ENCODE measurements at regions not wholly inside any gene's neighbourhood (a gene's known extent, or its start where the extent isn't known, plus 50 kb on each side); places are given as distances from the start of the nearest gene placed in this dataset.

- no peak for DNase-seq
Observed at GRCh38 chr1:59032228-59032627, 248.4 kb upstream of the JUN start.

DNA sequence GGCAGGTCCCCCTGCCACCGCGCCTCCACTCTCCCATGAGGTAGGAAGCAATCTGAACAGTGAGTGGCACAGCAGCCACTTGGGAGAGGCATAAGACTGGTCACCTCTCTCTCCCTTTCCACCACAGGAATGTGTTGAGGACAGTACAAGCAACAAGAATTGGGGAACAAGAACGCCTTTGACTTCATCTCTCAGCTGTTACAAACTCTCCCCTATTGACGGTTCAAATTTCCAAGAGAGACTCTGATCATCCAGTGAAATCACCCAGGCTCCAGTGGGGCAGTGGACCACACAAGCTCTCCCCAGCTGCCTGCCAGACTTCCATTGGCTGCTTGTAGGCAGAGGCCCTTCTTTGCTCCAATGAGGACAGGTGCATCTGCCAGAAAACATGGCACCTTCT lies 249.9 kb upstream of the JUN start:
- DNase-seq = no peak

- no peak for DNase-seq
Observed at GRCh38 chr1:59034925-59035324, 251.1 kb upstream of the JUN start.

DNA sequence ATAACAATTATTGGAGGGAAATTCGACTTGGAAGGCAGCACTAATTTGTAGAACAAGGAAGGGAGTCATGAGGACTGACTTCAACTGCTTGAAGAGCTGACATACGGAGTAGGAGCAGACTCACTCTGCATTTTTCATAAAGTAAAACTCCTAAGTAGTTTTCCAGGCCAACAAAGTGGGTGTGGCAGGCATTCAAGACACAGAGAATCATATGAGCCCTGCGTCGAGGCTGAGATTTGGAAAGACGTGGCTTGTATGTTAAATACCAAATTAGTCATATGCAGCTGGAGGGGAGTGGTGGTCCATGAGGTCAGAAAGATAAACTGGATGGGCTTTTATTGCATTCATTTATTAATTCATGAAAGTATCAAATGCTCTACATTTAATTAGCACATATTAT lies 255.7 kb upstream of the JUN start:
- no peak for DNase-seq

GRCh38 chr1:59040486-59040885 lies 256.4 kb upstream of the FGGY start:
- DNase-seq = peak in 1 of 2 experiments; percentile 1

- DNase-seq = no peak
Observed at GRCh38 chr1:59041646-59042277, 255.1 kb upstream of the FGGY start.

- DNase-seq = no peak
Observed at GRCh38 chr1:59043796-59044195, 253.1 kb upstream of the FGGY start.

DNA sequence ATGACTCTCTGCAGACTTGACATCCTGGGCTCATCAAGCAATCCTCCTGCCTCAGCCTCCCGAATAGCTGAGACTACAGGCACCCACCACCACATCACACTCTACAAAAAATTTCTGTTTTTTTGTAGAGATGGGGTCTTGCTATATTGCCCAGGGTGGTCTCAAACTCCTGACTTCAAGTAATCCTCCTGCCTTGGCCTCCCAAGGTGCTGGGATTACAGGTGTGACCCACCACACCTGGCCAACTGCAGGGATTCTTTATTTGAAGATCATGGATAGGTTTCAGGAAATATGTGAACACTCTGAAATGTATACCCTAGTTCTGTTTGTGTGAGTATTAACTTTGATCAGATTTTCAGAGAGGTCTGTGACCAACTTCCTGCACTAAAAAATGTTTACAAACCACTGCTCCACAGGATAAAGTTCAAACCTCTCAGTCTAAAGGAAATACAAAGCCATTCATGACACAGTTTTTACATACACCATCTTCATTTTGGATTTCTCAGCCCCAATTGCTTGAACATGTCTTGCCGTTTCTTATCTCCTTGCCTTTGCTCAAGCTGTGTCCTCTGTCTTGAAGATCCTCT lies 252.3 kb upstream of the FGGY start:
- no peak for DNase-seq

DNA sequence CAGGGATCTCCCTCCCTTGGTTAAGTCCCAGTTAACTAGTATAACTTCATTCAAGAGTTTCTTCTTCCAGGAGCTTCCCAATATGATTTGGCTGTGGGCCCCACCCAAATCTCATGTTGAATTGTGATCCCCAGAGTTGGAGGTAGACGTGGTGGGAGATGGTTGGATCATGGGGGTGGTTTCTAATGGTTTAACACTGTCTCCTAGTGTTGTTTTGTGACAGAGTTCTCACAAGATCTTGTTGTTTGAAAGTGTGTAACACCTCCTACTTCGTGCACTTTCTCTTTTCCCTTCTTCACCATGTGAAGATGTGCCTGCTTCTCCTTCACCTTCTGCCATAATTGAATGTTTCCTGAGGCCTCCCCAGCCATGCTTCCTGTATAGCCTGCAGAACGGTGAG lies 251.8 kb upstream of the FGGY start:
- no peak for DNase-seq

GRCh38 chr1:59045636-59046035 lies 251.3 kb upstream of the FGGY start:
- DNase-seq = no peak

- no peak for DNase-seq
Observed at GRCh38 chr1:59046134-59046533, 250.8 kb upstream of the FGGY start.

DNA sequence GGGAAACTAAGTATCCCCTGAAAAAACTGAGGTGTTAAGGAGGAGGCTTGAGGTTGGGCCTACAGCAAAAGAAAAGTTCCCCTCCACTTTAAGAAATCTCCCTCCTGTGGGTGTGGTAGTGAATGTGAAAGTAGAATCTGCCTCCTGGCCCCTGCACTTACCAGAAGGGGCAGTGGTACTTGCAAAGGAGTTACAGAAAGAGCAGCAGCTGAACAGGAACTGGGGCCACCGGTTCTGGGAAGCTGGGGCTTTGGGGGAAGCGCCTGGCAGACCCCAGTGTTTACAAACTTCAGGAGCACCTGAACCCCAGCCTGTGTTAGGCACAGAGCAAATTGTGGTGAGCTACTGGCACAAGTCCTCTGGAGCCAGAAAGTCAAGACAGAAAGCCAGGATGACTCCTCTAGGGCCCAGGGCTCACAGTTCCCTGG lies 250.2 kb upstream of the FGGY start:
- no peak for DNase-seq

DNA sequence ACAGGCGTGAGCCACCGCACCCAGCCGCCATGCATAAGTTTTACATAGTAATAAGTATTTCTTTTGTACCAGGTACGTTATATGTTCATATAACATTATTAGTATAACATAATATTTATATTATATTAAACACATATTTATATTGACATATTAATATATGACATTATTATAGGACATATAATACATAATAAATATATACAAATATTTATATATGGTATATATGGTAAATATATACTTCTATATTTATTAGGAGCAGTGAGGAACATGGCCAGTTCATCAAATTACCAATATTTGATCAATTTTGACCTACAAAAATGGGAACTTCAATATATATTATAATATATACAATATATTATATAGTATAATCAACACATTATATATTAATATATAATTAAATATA lies 245.9 kb upstream of the FGGY start:
- no peak for DNase-seq

DNA sequence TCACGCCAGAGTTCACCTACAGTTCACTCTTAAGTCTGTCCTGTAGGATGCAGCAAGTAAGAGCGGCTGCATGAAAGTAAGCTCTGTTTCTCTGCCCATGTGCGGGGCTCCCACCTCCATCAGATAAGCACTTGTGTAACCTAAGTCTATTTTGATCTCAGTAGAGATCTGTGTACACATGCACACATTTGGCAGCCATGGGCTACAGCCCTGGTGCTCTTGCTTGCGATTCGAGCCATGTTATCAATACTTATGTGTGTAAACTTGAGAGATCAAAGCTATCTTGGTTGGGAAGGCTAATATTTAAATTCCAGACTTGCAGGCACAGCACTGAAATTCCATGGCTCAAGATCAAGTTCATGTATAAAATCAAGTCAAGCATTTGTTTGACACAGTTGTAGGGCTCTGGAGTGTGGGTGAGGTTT lies 244.7 kb upstream of the FGGY start:
- no peak for DNase-seq

- no peak for DNase-seq
Observed at GRCh38 chr1:59054172-59054571, 242.7 kb upstream of the FGGY start.

- no peak for DNase-seq
Observed at GRCh38 chr1:59055908-59056719, 240.8 kb upstream of the FGGY start.

- no peak for DNase-seq
Observed at GRCh38 chr1:59057211-59057694, 239.6 kb upstream of the FGGY start.

- DNase-seq = no peak
Observed at GRCh38 chr1:59057796-59058195, 239.1 kb upstream of the FGGY start.

DNA sequence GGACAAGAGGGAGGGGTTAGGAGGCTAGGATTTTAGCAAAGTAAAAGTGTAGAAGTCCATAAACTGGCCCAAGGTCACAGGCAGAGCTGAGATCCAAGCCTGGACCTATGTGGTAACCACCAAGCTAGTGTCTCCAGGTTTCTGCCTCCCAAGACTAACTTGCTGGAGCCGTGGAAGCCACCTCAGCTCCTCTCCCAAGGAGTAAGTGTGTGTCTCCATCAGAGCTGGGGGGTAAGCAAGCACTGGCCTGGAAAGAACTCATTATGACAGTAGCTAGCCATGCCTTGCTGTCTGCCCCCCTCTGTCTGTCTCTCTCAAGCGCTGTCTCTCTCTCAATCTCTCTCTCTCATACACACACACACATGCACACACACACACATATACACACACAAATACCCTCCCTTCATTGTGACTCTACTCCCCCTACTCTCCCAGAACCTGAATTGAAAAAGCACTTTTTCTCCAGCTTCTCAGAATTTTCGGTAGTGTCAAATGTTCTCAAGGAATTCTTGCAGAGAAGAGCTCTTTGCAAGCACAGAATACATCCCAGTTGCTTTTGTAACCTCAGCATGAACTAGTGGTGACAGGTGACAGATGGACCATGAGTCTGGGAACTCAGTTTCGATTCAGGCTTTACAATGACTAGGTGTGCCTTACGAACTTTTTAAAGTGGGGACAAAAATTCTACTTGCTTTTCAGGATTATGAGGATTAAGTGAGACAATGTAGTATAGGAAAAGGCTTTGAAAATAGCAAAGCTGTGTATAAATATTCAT lies 238.0 kb upstream of the FGGY start:
- no peak for DNase-seq

- DNase-seq = no peak
Observed at GRCh38 chr1:59061876-59062275, 235.0 kb upstream of the FGGY start.

- no peak for DNase-seq
Observed at GRCh38 chr1:59062743-59063142, 234.2 kb upstream of the FGGY start.

- DNase-seq = no peak
Observed at GRCh38 chr1:59063501-59063900, 233.4 kb upstream of the FGGY start.

DNA sequence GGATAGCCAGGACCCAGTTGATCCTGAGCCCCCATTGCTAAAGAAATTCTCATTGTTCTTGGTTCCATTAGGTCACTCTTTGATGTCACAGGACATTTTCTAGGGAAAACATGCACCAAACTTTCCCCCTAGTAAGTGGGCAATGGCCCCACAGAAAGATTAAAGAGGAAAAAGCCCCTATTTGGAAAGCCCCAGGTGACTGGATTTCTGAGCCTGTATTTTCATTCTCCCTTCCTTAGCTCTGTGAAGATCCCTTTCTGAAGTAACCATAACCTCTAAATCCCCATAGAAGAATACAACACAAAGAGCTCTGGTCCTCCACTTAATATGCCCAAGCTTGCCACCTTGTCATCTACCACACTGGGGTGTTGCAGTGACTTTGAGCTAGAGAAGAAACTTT lies 232.3 kb upstream of the FGGY start:
- no peak for DNase-seq
